ENCODE measurements at regions not wholly inside any gene's neighbourhood (a gene's known extent, or its start where the extent isn't known, plus 50 kb on each side); places are given as distances from the start of the nearest gene placed in this dataset.

DNA sequence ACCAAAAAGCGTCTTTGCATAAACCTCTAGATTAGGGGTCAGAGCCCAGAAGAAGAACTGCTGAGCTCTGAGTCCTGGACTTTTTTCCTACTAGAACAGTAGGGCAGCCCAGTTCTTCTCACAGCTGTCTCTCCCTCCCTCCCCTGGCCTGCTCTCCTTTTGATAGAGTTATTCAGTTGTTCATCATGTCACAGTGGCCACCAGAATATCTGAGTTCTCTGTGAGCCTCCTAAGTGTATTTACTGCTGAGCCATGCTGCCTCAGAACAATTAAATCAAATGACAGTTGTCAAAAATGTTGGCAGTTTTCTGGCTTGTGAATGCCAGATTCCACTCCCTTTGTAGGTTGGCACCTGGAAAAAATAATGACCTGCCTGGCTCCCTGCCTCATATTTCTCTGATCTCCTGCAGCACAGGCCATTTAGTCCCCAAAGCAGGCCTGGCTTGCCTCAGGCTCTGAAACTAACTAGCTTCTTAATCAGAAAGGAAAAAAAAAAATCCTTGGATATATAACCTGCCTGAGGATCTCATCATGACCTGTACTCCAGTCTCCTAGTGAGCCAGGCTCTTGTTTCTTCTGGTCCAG lies 377.4 kb upstream of the LARGE1 start (continued):
- TF ChIP-seq, protein P1, sequence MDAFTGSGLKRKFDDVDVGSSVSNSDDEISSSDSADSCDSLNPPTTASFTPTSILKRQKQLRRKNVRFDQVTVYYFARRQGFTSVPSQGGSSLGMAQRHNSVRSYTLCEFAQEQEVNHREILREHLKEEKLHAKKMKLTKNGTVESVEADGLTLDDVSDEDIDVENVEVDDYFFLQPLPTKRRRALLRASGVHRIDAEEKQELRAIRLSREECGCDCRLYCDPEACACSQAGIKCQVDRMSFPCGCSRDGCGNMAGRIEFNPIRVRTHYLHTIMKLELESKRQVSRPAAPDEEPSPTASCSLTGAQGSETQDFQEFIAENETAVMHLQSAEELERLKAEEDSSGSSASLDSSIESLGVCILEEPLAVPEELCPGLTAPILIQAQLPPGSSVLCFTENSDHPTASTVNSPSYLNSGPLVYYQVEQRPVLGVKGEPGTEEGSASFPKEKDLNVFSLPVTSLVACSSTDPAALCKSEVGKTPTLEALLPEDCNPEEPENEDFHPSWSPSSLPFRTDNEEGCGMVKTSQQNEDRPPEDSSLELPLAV (CRISPR knock-in tag; conservative IDR thresholded peaks at IDR 0.05; ENCODE audit: low read depth), result no peak
- TF ChIP-seq, protein P2, sequence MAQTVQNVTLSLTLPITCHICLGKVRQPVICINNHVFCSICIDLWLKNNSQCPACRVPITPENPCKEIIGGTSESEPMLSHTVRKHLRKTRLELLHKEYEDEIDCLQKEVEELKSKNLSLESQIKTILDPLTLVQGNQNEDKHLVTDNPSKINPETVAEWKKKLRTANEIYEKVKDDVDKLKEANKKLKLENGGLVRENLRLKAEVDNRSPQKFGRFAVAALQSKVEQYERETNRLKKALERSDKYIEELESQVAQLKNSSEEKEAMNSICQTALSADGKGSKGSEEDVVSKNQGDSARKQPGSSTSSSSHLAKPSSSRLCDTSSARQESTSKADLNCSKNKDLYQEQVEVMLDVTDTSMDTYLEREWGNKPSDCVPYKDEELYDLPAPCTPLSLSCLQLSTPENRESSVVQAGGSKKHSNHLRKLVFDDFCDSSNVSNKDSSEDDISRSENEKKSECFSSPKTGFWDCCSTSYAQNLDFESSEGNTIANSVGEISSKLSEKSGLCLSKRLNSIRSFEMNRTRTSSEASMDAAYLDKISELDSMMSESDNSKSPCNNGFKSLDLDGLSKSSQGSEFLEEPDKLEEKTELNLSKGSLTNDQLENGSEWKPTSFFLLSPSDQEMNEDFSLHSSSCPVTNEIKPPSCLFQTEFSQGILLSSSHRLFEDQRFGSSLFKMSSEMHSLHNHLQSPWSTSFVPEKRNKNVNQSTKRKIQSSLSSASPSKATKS (CRISPR knock-in tag; IDR thresholded peaks at IDR 0.05), result no peak

DNA sequence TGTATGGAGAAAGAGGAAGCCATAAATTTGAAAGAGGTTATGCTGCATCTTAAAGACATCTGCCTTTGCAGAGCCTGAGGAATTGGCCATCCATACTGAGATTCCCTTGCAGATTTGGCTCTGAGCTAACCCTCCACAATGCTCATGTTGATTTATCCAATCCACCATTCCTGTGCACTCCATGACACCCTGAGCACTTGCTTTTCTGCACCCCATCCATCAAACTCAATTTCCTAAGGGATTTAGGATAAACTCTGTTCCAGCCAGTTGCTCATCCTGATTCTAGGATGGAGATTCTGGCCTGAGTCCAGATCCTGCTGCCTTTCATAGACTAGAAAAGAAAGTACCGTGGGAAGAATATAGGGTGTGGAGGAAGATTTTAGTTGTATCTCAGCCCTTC lies 379.2 kb upstream of the LARGE1 start:
- 9% methylated on average over 1 of the region's 1 CpG for WGBS (ENCODE audit: low lambda C conversion rate)
- ChIA-PET POLR2A (no interaction called here), CTCF (ENCODE audit: low intra/inter-chr PET ratio, low total read pairs) (no interaction called here)
- H3K36me3 ChIP-seq (replicated peaks in 1 of 2; ENCODE audit: control insufficient read depth in 1 of 2, insufficient read depth in 2 of 2, low read length in 2 of 2), result no peaks in the 10 kb centered on the region
- ATAC-seq (no peak), DNase-seq (ENCODE audit: low spot score) (no peak), FAIRE-seq (no peak)
- no peak overlapping the region for H3K4me3 ChIP-seq (replicated peaks in 1 of 3; ENCODE audit: insufficient read depth in 1 of 3, low read depth in 2 of 3, low read length in 3 of 3)
- no peak overlapping the region for H2AFZ ChIP-seq (ENCODE audit: low read length)
- TF ChIP-seq PAWR (CRISPR knock-in tag; IDR thresholded peaks at IDR 0.05; ENCODE audit: borderline replicate concordance), result no peak
- no peaks in the 10 kb centered on the region for H4K20me1 ChIP-seq (ENCODE audit: insufficient read depth, low read length)
- H3K79me2 ChIP-seq (ENCODE audit: insufficient read depth, low read length), result no peaks in the 10 kb centered on the region
- H3K27ac ChIP-seq (ENCODE audit: extremely low read length, insufficient read depth, low read length), result no peak overlapping the region
- in situ Hi-C loops (cut with HindIII; ENCODE audit: extremely low pct_ligation_motif_present, low pct_unique_long_range_greater_than_20kb), result no loop called here
- no peaks in the 10 kb centered on the region for H3K9me3 ChIP-seq (ENCODE audit: low read length)
- no peaks in the 10 kb centered on the region for H3K27me3 ChIP-seq (ENCODE audit: control insufficient read depth in 1 of 2, insufficient read depth in 2 of 2, low read length in 2 of 2)
- no peak overlapping the region for H3K4me2 ChIP-seq (ENCODE audit: low read depth, low read length)
- H3K4me1 ChIP-seq (ENCODE audit: insufficient read depth, low read length), result no peaks in the 10 kb centered on the region
- intact Hi-C loops (cut with micrococcal nuclease; ENCODE audit: unreplicated experiment), result no loop called here
- H3K9ac ChIP-seq (ENCODE audit: insufficient read depth, low read depth, low read length), result no peak overlapping the region
- BruUV-seq (replicated peaks), result no TSS peak

Measured in HepG2 (cell line).